ENCODE measurements at regions not wholly inside any gene's neighbourhood (a gene's known extent, or its start where the extent isn't known, plus 50 kb on each side); places are given as distances from the start of the nearest gene placed in this dataset.

DNA sequence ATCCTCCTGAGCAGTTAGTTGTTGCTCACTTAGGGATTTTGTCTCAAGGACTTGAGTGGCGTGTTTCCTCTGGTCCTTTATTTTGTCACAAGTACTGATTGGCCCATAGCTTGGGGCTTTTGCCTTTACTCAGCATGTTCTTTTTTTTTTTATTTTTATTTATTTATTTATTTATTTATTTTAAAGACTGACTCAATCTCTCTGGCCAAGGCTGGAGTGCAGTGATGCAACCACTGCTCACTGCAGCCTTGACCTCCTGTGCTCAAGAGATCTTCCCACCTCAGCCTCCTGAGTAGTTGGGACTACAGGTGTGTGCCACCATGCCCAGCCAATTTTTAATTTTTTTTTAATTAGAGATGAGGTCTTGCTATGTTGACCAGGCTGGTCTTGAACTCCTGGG lies 223.9 kb upstream of the TPM1 start:
- intact Hi-C loops (cut with DNase I), result no loop called here
- 96% methylated on average over 1 of the region's 1 CpG for WGBS
- Histone ChIP-seq H3K9me3 (ENCODE audit: control insufficient read depth, low read length) (no peaks in the 10 kb centered on the region), H3K4me3 (ENCODE audit: low read length) (no peak overlapping the region), H3K4me1 (ENCODE audit: control insufficient read depth, insufficient read depth, low read length) (peaks cover 6% of the 10 kb centered on the region), H3K27me3 (ENCODE audit: control insufficient read depth, insufficient read depth) (no peaks in the 10 kb centered on the region), H3K27ac (ENCODE audit: low read length) (no peak overlapping the region)
- no peak for DNase-seq
- no peak for ATAC-seq

DNA sequence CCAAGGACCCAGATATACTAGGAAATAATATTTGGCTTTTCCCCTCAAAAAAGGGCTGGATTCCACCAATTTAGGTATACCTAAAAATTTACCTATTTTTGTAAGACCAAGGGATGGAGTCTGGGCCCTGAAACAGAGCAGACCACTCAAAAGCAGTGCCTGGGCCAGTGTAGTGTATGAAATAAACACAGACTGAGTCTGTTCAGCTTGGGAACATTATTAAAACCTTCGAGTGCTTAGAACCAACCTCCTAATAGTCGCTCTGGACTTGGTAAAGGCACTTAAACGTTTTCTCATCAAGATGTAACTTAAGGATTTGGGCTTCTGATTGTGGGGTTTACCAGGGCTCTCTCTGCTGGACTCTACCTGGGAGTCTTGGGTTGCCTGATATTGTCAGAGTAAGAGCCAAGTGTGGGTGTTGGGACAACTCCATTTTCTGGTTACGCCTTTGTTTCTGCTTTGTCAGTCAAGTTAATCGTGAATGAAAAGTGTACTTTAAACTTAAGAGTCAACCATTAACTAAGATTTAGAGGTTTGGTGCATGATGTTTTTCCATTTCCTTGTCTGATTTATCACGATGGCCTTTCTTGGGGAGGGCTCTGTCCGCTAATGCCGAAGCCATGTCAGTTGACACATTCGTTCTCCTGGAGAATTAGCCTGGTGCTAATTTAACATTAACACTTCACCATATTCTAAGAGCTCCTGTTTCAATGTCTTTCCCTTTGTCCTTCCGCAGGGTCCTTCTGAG lies 221.0 kb upstream of the TPM1 start:
- Histone ChIP-seq H3K9me3 (ENCODE audit: control insufficient read depth, low read length) (no peaks in the 10 kb centered on the region), H3K27ac (ENCODE audit: low read length) (no peak overlapping the region), H3K27me3 (ENCODE audit: control insufficient read depth, insufficient read depth) (no peaks in the 10 kb centered on the region), H3K4me3 (ENCODE audit: low read length) (no peak overlapping the region), H3K4me1 (ENCODE audit: control insufficient read depth, insufficient read depth, low read length) (peaks cover 6% of the 10 kb centered on the region)
- no peak for DNase-seq
- intact Hi-C loops (cut with DNase I), result no loop called here
- no peak for ATAC-seq
- WGBS, result 93% methylated on average over 10 of the region's 10 CpGs

DNA sequence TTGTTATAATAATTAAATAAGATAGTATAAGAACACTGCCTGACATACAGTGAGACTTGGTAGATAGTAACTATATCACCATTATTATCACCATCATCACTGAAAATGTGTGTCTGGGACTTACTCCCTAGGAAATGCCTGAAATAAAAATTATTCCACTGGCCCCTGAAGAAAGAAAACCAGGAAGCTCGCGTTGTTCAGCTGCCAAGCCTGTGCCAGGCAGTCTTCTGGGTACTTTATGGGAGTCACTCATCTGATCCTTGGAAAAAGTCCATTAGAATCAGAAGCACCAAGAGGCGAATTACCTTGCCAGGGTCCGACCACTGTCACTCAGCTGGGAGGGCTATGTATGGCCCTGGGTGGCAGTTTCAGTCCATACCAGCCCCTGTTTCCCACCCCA lies 220.3 kb upstream of the TPM1 start:
- 94% methylated on average over 4 of the region's 4 CpGs for WGBS
- no peak for DNase-seq
- intact Hi-C loops (cut with DNase I), result no loop called here

DNA sequence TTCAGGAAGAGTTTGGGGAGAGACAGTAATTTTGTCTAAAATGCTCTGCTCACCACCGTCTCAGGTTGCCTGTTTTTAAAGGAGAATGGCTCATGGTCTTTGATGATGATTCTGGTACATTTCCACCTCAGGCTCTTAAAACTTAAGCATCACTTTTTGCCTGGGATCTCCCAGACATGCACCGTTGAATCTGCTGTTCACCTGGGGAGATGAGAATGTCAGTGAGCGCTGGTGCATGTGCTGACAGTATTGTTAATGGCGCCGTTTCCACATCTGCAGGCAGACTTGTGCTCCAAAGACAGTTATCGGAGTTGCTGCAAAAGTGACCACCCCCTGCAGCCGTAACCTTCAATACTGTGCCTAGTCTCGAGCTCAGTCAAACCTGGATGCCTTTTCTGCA lies 219.0 kb upstream of the TPM1 start:
- H3K4me3 ChIP-seq (ENCODE audit: low read length), result no peak overlapping the region
- H3K27ac ChIP-seq (ENCODE audit: low read length), result no peak overlapping the region
- intact Hi-C loops (cut with DNase I), result no loop called here
- DNase-seq (no peak), ATAC-seq (no peak)
- WGBS, result 87% methylated on average over 8 of the region's 8 CpGs
- no peaks in the 10 kb centered on the region for H3K27me3 ChIP-seq (ENCODE audit: control insufficient read depth, insufficient read depth)
- H3K9me3 ChIP-seq (ENCODE audit: control insufficient read depth, low read length), result no peaks in the 10 kb centered on the region
- peaks cover 6% of the 10 kb centered on the region for H3K4me1 ChIP-seq (ENCODE audit: control insufficient read depth, insufficient read depth, low read length)

More for the DNA sequence above, 220.3 kb upstream of the TPM1 start:
- Histone ChIP-seq H3K9me3 (ENCODE audit: control insufficient read depth, low read length) (no peaks in the 10 kb centered on the region), H3K27ac (ENCODE audit: low read length) (no peak overlapping the region), H3K27me3 (ENCODE audit: control insufficient read depth, insufficient read depth) (no peaks in the 10 kb centered on the region), H3K4me3 (ENCODE audit: low read length) (no peak overlapping the region), H3K4me1 (ENCODE audit: control insufficient read depth, insufficient read depth, low read length) (peaks cover 6% of the 10 kb centered on the region)
- ATAC-seq, result no peak

DNA sequence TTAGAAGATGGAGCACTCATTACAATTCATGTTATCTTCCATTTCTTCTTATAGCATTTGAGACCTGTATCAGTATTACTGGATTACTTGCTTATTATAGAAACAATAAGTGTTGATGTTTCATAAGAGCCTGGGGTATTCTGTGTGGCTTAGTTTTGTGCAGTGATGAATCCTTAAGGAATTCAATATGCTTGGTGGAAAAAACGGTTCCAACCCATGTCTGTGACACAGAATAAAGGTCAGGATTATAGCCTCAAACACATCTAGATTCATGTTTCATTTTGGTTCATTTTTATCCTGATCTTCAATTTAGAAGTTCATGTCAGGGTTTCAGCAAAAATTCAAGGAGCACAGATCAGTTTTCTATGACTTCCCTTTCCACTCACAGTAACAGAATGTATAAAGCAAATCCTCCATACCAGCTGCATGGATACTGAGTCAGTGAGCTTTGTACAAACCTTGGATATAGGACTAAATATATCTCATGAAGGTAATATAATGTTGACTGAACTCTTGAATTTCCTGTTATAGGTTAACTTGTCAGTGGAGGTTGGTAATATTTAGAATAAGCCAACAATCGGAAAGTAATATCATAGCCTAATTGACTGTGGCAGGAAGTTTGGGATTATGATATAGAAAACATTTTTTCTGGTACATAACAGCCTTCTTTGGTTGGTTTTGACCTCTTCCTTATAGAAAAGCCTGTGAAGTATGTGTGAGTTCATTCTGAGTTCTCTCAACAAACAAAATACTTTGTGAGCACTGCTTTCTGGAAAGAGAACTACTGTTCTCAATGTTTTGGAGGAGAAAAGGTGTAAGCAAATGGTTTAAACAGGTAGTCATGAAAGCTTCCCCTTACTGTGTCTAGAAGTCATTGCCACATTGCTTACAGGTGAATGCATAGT lies 218.2 kb upstream of the TPM1 start:
- intact Hi-C loops (cut with DNase I), result no loop called here
- DNase-seq (no peak), ATAC-seq (no peak)
- Histone ChIP-seq H3K4me3 (ENCODE audit: low read length) (no peak overlapping the region), H3K27me3 (ENCODE audit: control insufficient read depth, insufficient read depth) (no peaks in the 10 kb centered on the region), H3K27ac (ENCODE audit: low read length) (no peak overlapping the region), H3K4me1 (ENCODE audit: control insufficient read depth, insufficient read depth, low read length) (peaks cover 6% of the 10 kb centered on the region), H3K9me3 (ENCODE audit: control insufficient read depth, low read length) (no peaks in the 10 kb centered on the region)
- WGBS, result 64% methylated on average over 2 of the region's 2 CpGs

DNA sequence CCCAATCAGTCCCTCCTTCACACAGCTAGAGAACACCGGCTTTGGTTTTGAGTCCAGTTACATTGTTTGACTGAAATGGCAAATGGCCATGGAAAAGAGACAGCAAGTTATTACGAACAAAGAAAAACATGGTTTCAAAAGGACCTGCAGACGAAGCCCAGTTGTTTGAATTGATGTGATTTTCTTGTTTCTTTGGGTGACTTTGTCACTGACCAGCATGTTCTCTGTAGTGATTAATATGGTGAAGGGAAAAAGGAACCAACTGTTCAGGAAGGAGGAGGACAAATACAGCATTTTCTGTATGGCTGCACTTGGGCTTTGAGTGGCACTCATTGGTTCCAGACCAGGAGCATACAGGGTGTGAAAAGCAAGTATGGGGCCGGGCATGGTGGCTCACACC lies 217.4 kb upstream of the TPM1 start:
- intact Hi-C loops (cut with DNase I), result no loop called here
- Histone ChIP-seq H3K4me3 (ENCODE audit: low read length) (no peak overlapping the region), H3K4me1 (ENCODE audit: control insufficient read depth, insufficient read depth, low read length) (peaks cover 6% of the 10 kb centered on the region), H3K27ac (ENCODE audit: low read length) (no peak overlapping the region), H3K27me3 (ENCODE audit: control insufficient read depth, insufficient read depth) (no peaks in the 10 kb centered on the region), H3K9me3 (ENCODE audit: control insufficient read depth, low read length) (no peaks in the 10 kb centered on the region)
- ATAC-seq (no peak), DNase-seq (no peak)
- WGBS, result 86% methylated on average over 4 of the region's 4 CpGs

DNA sequence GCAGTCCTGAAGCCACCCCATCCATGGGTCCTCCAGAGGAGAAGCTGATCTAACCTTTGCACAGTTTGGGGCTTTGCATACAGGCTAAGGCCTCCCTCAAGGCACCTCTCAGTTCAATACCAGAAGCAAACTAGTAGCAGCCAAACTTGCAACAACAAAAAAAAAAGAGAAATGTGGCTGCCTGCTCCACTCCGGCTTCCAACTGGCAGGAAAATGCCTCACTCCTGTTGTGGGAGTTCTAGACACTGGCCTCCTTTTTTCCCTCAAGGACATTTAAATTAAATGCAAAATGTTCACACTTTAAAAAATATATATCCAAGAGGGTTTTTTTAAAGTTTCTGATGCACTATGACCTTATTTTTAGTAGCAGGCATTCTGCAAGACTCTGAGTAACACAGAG lies 216.0 kb upstream of the TPM1 start:
- WGBS, result 62% methylated on average over 1 of the region's 1 CpG
- intact Hi-C loops (cut with DNase I), result no loop called here
- H3K27ac ChIP-seq (ENCODE audit: low read length), result no peak overlapping the region
- H3K4me1 ChIP-seq (ENCODE audit: control insufficient read depth, insufficient read depth, low read length), result peaks cover 3% of the 10 kb centered on the region
- H3K4me3 ChIP-seq (ENCODE audit: low read length), result no peak overlapping the region
- no peaks in the 10 kb centered on the region for H3K9me3 ChIP-seq (ENCODE audit: control insufficient read depth, low read length)
- H3K27me3 ChIP-seq (ENCODE audit: control insufficient read depth, insufficient read depth), result no peaks in the 10 kb centered on the region
- ATAC-seq (no peak), DNase-seq (no peak)

DNA sequence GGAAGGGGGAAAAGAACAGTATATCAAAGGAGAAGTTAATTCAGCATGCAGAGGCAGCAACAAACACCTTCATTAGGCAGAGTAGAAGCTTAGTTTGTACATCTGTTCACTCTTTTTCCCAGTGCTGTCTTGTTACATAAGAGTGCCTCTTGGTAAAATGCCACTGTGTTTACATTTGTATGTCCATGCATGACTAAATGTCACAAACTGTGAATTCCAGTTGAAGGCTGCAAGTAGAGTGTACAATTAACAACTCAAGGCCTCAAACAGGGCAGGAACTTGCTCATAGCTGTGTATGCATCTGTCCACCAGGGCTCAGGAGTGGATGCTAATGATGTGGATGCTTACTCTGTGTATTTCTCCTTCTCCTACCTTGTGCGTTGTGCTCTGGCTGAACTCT lies 214.2 kb upstream of the TPM1 start:
- intact Hi-C loops (cut with DNase I), result no loop called here
- Histone ChIP-seq H3K4me1 (ENCODE audit: control insufficient read depth, insufficient read depth, low read length) (no peaks in the 10 kb centered on the region), H3K9me3 (ENCODE audit: control insufficient read depth, low read length) (no peaks in the 10 kb centered on the region), H3K27ac (ENCODE audit: low read length) (no peak overlapping the region), H3K27me3 (ENCODE audit: control insufficient read depth, insufficient read depth) (no peaks in the 10 kb centered on the region), H3K4me3 (ENCODE audit: low read length) (no peak overlapping the region)
- 98% methylated on average over 1 of the region's 1 CpG for WGBS
- DNase-seq, result no peak
- ATAC-seq, result no peak

DNA sequence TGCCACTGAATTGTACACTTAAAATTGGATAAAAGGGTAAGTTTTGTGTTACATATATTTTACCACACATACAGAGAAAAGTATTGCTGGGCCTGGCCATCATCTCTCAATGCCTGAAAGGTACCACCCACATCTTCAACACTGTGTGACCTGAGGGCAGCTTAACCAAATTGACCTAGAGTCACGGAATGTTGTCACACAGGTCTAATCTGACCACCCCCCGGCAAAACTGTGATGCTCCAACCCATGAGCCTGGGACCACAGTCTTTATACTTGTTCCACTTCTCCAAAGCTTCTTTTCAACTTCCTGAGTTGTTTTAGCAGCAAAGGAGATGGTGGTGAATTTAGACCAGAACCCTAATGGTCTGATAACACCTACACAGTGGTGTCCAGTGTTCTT lies 210.3 kb upstream of the TPM1 start:
- no peak overlapping the region for H3K4me3 ChIP-seq (ENCODE audit: low read length)
- DNase-seq (no peak), ATAC-seq (no peak)
- intact Hi-C loops (cut with DNase I), result no loop called here
- no peak overlapping the region for H3K27ac ChIP-seq (ENCODE audit: low read length)
- 97% methylated on average over 2 of the region's 2 CpGs for WGBS
- H3K4me1 ChIP-seq (ENCODE audit: control insufficient read depth, insufficient read depth, low read length), result peaks cover 3% of the 10 kb centered on the region
- no peaks in the 10 kb centered on the region for H3K27me3 ChIP-seq (ENCODE audit: control insufficient read depth, insufficient read depth)
- H3K9me3 ChIP-seq (ENCODE audit: control insufficient read depth, low read length), result no peaks in the 10 kb centered on the region

DNA sequence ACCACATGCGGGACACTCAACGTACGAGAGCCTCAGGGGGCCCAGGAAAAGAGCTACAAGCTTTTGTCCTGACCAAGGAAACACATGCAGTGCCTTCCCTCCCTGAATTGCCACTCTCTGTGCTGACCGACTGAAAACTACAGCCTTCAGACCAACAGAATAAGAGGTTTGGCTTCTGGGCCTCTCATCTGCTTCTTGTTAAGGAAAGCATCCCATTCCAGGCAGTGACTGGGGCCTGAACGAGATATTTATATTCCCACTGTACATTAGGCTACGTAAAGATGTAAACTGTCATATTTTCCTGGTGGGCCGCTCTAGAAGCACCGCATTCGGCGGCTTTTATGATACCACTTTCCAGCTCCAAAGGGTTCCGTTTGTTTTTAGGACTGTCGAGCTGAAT lies 208.9 kb upstream of the TPM1 start:
- no peaks in the 10 kb centered on the region for H3K9me3 ChIP-seq (ENCODE audit: control insufficient read depth, low read length)
- H3K4me3 ChIP-seq (ENCODE audit: low read length), result no peak overlapping the region
- intact Hi-C loops (cut with DNase I), result no loop called here
- DNase-seq (no peak), ATAC-seq (no peak)
- peaks cover 3% of the 10 kb centered on the region for H3K4me1 ChIP-seq (ENCODE audit: control insufficient read depth, insufficient read depth, low read length)
- 87% methylated on average over 12 of the region's 12 CpGs for WGBS
- H3K27me3 ChIP-seq (ENCODE audit: control insufficient read depth, insufficient read depth), result no peaks in the 10 kb centered on the region
- H3K27ac ChIP-seq (ENCODE audit: low read length), result no peak overlapping the region

DNA sequence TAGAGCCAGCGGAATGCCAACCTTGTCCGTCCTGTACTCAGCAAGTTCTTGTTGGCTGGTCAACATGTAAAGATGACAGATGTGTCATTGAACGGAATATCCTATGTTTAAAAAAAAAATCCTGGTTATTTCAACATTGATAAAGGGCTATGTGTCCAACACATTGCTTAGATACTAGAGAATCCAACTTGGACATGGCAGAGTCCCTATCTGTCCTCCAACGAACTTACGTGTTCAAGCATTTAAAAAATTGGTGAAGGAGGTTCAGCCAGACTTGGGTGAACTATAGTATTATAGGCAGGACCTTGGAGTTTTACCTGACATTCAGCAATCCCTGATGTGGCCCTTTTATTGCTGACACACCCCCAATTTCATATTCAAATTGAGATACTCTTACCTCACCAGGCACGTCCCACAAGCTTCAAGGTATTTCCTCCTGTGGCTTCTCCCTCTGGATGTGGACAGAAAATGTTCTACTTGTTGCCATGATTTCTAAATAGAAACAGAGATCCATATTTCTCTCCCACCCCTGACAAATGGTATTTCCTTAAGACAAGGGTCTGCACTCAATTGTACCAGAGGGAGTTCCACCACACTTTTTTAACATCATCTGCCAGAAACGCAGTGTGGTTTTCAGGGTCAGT lies 207.7 kb upstream of the TPM1 start:
- H3K4me1 ChIP-seq (ENCODE audit: control insufficient read depth, insufficient read depth, low read length), result peaks cover 3% of the 10 kb centered on the region
- no peak overlapping the region for H3K27ac ChIP-seq (ENCODE audit: low read length)
- 77% methylated on average over 7 of the region's 7 CpGs for WGBS
- no peaks in the 10 kb centered on the region for H3K27me3 ChIP-seq (ENCODE audit: control insufficient read depth, insufficient read depth)
- H3K9me3 ChIP-seq (ENCODE audit: control insufficient read depth, low read length), result no peaks in the 10 kb centered on the region
- intact Hi-C loops (cut with DNase I), result no loop called here
- H3K4me3 ChIP-seq (ENCODE audit: low read length), result no peak overlapping the region
- no peak for ATAC-seq
- DNase-seq, result no peak
